GM20431 (cell line): ENCODE measurements at regions not wholly inside any gene's neighbourhood (a gene's known extent, or its start where the extent isn't known, plus 50 kb on each side); places are given as distances from the start of the nearest gene placed in this dataset.

Experiments used
- in situ Hi-C: fragments of 300-500 bp; cut with MseI, MboI; formaldehyde crosslinking; loops from one replicate; pipeline ENCODE4 v1.15.0; 2020; ENCODE audit warnings: low sequenced_read_pairs; ENCODE audit not compliant: unreplicated experiment

DNA sequence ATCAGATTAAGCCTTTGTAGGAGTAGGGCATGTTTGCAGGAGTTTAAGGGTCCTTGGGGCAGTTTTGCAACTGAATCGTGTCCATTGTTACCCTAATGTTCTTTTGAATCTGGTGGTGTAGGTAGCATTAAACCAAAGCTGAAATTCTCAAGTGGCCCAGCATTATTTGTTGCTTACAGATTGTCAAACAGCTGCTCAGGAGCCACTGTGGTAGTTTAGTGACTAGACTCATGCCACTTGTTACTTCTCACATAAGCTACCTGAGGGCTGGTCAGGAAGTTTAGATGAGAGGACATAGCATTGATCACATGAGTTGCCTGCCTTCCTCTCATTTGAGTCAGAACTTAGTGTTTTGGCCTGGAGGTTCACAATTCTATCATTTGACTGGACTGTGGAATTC, 157.6 kb downstream of the HAUS1 start:
- in situ Hi-C loops: no loop called here

DNA sequence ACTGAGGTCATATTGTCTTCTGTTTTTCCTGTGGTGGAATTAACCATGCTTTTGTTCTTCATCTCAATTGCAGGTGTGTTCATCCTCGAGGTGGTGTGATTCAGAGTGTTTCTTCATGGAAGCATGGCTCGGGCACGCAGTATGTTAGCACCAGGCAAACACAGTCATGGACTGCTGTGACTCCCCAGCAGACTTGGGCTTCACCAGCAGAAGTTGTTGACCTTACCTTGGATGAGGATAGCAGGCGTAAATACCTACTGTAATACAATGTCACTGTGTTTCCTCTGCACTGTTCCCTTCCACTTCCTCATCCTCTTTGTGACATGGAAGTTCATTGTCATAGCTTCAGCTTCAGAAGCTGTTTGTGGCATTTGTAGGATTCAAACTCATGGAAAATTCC, 158.7 kb downstream of the HAUS1 start:
- in situ Hi-C loops: no loop called here

DNA sequence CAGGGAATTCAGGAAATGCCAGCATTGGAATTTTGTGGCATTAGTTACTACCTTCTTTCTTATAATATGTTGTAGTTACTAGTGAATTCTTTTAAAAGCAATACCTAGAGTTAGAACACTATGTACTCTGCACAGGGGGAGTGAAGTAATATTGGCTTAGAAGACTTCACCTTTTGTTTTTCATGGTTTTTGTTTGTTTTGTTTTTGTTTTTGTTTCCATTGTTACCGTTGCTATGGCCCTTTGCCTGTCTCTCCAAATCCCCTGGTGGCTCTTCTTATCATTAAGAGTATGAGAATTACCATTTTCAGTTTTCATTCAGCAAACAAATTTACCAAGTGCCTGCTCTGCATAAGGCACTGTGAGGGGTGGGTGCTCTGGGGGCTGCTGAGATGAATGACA, 160.1 kb downstream of the HAUS1 start:
- in situ Hi-C loops: no loop called here

DNA sequence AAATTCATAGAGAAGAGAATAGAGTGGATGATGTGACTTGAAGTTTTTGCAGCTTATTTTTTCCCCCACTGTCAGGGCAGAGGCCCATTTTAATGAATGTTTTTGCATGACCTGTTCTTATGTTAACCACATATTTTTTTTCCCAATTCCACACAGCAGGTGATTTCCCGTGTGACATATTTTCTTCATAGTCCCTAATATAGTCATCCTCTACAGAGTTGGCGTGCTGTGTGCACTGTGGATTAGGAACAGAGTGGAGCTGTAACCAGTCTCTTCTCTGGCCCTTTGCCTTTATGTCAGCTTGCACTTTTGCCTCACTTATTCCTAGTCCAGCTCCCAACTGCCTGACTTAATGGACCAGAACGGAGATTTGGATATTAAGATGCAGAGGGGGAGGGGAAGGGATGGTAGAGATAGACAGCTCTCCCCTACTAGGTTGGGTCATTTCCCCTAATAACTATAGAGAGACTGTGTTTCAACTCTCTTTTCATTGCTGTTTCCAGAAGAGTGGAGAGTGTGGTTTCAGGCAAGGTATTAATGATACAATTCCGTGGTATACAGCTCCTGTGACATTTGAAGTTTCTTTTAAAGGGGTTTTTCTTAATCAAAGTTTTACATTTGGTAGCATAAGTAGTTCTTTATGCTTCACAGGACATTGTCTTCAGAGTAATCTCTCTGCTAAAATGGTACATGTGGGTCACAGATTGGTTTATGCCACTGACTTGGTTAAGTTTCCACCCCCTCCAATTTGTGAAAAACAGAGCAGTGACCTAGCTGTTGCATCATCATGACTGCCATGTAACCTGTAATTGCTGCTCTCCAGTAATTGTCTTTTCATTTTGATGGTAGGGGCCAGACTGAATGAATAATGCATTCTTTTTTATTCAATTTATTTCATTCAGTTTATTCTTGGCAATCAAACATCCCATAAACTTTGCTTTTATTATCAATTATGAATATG, 161.3 kb downstream of the HAUS1 start:
- in situ Hi-C loops: no loop called here

DNA sequence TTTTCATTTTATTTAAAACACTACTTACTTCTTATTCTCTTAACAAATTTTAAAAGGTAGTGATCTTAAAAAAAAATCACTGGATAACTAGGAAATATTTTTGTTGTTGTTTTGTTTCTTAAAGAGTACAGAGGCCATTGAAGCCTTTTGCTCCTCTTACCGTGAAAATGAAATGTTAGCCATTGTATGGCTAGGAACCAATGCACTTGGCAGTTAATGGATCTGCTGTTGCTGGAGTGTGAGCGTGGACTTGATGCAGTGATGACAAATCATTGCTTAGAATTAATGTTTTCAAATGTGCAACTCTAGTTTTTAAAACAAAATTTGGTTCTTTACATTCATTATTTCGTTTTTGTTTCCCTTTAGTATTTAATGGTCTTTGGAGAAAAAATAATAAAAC, 162.3 kb downstream of the HAUS1 start:
- in situ Hi-C loops: no loop called here

DNA sequence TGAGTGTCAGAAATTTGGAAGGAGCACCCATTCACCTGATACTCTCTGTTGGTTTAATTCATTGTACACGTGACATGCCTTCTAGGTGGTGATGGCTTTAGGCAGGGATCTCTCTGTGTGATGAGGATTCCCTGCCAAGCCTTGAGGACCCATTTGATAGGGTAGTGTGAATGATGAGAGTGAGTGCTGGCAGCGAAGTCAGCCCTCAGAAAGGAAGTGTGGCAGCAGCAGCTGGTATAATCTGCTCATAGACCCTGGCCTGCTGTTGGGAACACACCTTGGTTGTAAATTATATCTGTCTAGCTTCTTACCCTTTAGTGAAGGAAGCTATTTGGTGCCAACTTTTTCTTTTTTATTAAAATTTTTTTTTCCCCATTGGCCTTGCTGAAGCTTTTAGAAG, 164.5 kb downstream of the HAUS1 start:
- in situ Hi-C loops: no loop called here

DNA sequence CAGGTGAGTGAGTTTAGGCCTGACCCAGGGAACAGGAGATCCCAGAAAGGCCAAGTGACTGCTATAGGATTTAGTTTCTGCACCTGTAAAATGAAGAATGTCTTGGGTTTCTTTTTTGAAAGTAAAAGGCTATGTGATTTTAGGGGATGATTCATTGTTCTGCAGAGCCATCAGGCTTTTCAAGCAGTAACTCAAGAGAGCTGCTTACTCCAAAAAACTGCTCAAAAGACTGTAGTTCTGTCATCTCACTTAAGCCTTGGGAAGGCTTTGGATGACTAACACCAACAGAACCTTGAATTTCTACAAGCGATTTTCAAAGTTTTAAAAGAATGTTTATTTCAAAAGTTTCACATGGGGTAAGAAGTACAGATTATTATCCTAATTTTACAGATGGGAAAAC, 165.1 kb downstream of the HAUS1 start:
- in situ Hi-C loops: no loop called here

DNA sequence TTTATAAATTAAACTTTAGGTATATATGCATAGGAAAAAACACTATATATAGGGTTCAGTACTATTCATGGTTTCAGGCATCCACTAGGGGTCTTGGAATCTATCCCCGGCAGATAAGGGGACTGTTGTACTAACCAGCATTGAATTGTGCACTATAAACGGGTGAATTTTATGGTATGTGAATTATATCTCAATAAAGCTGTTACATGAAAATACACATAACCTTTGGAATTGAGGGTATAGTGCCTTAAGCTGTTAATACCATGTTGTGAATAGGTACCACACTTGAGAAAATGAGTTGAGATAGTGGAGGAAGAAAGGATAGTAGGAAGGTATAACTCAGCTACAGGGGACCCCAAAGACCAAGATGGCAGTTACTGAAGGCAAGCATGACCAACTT, 167.3 kb downstream of the HAUS1 start:
- in situ Hi-C loops: no loop called here

DNA sequence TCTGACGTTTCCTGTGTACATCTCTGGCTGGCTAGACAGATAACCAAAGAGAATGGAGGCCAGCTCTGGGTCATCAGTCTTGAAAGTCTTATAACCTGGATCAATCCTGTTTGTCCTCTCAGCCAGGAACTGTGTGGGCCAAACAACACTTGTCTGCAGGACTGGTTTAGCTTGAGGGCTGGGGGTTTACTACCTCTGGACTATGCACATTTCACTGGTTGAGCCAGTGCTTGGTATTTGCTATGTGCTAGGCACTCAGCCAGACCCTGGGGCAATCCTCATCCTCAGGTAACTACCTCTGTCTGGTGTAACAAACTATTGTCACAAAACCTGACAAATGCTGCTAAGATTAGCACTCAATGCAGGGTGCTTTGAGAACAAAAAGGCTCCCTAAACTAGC, 169.7 kb downstream of the HAUS1 start:
- in situ Hi-C loops: no loop called here

DNA sequence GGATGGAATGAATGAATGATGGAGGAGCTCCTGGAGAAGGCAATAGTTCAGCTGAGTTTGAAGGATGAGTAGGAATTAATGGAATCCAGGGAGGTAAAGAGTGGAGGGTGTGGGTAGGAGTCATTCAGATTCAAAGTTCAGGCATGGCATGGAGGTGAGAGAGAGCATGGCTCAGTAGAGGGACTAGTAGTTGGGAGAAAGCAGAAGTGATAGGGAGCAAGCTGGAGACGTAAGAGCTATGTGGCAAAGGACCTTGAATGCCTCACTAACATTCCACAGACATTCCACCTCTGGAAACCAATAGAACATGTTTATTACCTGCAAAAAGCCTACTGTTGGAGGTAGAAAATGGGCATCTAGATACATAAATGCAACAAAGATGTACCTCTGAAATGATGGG, 170.1 kb downstream of the HAUS1 start:
- in situ Hi-C loops: no loop called here

DNA sequence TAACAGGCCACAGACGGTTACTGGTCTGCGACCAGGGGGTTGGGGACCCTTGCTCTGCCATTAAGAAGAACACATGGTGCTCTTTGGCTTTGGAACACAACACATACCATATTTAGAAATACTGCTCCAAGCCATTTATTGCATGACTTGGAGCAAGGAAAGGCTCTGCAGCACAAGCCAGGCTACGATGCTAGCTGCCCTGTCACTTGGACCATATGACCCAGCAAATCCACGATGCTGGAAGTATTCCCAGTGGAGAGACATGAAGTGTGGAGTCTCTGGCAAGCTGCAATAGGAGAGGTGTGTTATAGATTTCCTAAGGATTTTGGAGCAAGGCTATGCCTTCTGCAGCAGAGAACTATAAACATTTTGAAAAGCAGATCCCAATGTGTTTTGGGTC, 171.2 kb downstream of the HAUS1 start:
- in situ Hi-C loops: loop anchor here (25.0 kb wide), 2 partner anchors 212 to 387 kb away; partner anchors contain the start of gene LOXHD1

DNA sequence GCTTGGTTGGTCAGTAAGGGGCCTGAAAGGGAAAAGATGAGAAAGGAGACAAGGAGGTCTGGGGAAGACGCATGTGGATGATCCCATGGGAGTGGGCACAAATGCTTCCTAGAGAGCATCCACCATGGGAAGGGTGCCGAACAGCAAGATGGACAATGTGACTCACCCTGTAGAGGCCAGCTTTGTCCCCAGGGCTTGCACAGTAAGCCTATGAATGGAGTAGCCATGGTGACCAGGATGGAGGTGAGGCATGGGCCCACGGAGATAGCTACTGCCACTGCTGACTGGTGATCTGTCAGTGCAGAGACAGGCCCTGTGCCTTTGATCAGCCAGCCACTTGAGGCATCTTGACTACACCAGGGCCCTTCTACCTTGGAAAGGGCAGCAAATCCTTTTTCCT, 172.6 kb downstream of the HAUS1 start:
- in situ Hi-C loops: loop anchor here (25.0 kb wide), 2 partner anchors 211 to 386 kb away; partner anchors contain the start of gene LOXHD1

DNA sequence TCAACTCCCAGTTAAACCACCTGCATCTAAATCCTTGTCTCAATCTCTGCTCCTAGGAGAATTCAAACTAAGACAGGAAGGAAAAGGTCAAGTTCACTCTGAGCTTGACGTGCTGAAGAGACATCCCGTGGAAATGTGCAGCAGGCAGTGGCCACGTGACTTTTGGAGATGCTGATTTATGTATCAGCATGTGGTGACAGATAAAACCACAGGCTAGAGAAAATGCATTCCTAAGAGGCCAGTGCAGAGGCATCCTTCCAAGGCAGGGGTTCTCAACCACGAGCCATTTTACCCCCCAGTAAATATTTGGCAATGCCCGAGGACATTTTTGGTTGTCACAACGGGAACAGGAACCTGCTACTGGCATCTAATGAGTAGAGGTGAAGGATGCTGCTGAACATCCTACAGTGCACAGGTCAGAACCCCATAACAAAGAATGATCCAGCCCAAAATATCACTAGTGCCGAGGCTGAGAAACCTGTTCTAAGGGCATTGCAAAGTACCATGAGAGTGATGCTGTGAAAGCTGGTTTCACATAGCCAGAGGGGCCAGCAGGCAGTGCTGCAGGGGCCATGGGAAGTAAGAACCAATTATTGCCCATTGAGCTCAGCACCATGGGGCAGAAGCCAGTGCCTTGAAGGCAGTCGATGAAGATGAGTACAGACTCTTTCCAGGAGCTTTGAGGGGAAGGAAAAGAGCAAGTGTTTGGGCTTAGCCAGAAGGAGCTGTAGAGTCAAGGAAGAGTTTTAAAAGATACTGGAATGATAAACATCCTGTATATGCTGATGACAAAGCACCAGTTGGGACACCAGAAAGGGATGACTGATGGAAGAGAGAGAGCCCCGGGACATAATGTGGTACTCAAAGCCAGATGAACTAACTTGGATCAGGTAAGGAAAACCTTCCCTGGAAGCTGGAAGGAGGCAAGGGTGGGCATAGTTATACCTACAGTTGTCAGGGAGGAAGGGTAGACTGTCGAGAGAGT, 174.6 kb downstream of the HAUS1 start:
- in situ Hi-C loops: loop anchor here (25.0 kb wide), 2 partner anchors 209 to 384 kb away; partner anchors contain the start of gene LOXHD1

DNA sequence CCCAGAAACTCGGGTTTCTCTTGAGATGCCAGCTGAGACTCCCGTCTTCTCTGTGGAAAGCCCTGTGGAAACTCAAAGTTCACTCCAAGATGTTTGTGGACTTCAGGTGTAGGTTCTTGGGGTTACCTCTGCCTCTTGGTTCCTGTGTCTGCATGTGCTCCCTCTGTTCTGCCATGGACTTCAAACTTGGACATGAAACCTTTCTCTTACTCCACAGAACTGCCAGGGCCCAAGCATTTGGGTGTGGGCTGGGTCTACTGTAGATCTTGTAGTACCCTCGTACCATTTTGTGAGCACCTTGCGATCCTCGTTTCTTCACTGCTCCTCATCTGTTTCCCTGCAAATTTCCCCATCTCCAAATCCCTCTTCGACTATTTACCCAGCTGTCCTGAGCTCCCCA, 175.5 kb downstream of the HAUS1 start:
- in situ Hi-C loops: loop anchor here (25.0 kb wide), 2 partner anchors 208 to 383 kb away; partner anchors contain the start of gene LOXHD1

DNA sequence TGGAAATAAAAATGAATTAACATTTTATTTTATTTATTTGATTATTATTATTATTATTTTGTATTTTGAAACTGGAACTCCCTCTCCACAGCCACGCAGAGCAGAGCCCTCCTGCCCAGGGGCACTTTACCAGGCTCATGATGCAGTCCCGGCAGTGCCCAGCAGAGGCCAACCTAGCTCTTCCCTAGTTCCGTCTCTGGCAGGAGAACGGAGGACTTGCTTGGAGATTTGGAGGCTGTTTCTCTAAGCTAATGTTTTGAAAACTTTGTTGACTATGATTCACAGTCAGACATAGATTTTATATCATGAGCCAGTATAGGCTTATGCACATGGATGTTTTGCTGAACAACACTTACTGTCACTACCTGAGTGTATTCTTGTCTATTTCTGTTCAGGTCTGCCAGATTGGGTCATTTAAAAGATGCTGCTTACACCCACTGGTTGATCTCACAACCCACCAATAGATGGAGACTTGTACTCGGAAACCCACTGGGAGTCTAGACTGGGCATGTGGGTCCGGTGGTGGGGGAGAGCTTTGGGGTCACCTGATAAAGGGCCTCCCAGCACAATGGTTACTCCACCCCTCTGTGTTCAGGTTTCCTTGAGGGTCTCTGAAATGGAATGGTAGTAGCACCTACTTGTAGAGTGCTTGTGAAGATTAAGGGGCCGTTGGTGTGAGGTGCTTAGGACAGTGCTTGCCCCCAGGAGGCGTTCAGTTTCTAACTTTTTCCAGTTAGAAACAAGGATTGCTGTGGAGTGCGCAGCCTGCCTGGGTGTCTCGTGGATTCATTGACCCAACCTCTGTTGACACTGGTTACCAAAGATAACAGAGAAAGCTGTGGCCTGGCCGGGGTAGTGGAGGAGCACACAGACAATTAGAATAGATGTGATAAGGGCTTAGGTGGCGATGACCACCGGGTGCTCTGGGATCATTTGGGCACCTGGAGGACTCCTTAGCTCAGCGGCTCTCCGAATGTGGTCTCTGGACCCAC, 177.3 kb downstream of the HAUS1 start:
- in situ Hi-C loops: loop anchor here (25.0 kb wide), 2 partner anchors 206 to 381 kb away; partner anchors contain the start of gene LOXHD1

DNA sequence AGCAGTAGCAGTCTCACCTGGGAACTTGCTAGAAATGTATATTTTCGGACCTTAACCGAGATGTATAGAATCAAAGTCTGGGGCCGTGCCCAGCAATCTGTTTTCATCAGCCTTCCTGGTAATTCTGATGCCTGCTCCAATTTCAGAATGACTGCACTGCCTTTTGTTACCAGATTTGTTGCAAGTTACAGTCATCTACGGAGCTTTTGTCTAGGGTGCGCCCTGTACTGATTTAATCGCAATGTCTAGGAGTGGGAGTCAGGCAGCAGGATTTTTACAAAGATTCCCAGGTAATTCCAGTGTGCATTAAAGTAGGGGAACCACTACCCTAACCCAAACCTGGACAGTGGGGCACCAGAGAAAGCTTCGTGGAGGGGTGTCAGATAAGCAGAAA, 178.0 kb downstream of the HAUS1 start:
- in situ Hi-C loops: loop anchor here (25.0 kb wide), 2 partner anchors 205 to 380 kb away; partner anchors contain the start of gene LOXHD1

DNA sequence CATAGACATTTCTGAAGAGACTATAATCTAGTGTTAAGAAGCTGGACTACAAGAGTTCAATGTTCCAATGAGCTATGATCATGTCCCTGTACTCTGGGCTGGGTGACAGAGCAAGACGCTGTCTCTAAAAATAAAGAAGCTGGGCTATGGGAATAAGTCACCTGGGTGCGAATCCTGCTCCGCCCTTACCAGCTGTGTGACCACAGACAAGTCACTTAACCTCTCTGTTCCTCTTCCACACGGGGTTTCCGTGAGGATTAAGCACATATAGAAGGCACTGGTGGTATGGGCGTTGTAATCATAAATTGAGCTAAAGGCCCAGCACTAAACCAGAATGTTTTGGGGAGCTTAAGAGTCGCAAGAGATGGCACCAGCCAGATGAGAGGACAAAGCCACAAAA, 178.5 kb downstream of the HAUS1 start:
- in situ Hi-C loops: loop anchor here (25.0 kb wide), 2 partner anchors 205 to 380 kb away; partner anchors contain the start of gene LOXHD1

DNA sequence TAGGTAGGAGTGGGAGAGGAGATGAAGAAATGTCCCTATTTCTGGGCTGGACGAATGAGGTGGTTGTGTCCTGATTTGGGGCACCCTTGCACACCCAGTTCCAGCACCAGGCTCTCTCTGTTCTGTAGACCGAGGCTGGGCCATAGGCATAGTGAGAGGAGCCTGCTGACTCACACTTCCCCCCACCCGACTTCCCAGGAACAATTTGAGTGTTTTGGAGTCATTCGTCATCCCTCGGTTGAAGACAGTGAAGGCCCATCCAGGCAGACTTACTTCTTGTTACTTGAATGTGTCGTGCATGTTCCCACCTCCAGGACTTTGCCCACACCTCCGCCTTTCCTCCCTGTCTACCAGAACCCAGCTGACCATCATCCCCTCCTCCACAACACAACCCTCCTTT, 179.1 kb downstream of the HAUS1 start:
- in situ Hi-C loops: loop anchor here (25.0 kb wide), 2 partner anchors 204 to 379 kb away; partner anchors contain the start of gene LOXHD1

DNA sequence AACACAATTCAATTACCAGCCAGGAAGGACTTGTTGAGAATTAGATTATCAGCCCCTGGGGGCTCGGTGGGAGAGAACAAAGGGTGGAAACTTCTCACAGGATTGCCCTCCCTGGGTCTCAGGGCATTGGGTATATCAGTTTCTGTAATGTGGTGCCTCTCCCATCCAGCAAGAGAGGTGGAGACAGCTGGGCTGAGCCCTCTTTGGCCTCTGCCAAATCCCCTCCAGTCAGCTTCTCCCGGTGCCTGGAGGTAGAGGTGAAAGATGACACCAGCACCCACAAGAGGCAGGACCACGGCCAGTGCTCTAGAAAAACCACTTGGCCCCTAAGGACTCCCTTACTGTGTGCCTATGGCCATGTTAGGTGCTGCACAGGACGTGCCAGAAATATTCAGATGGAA, 179.7 kb downstream of the HAUS1 start:
- in situ Hi-C loops: loop anchor here (25.0 kb wide), 2 partner anchors 203 to 378 kb away; partner anchors contain the start of gene LOXHD1
